HCT116 (cell line): ENCODE measurements at regions not wholly inside any gene's neighbourhood (a gene's known extent, or its start where the extent isn't known, plus 50 kb on each side); places are given as distances from the start of the nearest gene placed in this dataset.

Source experiments
- CBX3 ChIP-seq: IDR thresholded peaks from 2 replicates; pipeline ENCODE4 v1.6.1; 2012; ENCODE audit warnings: low read depth
- CEBPB ChIP-seq: IDR thresholded peaks from 2 replicates; pipeline ENCODE4 v1.6.1; 2012; ENCODE audit warnings: low read depth
- EGR1 ChIP-seq: IDR thresholded peaks from 2 replicates; pipeline ENCODE4 v1.6.1; 2012; ENCODE audit warnings: low read depth
- ELF1 ChIP-seq: IDR thresholded peaks from 2 replicates; pipeline ENCODE4 v1.6.1; 2012; ENCODE audit warnings: low read depth, borderline replicate concordance
- POLR2A ChIP-seq: IDR thresholded peaks from 2 replicates; pipeline ENCODE4 v1.7.0; 2011; ENCODE audit warnings: borderline replicate concordance; ENCODE audit not compliant: insufficient read depth, insufficient read length; ENCODE audit errors: extremely low read depth
- POLR2AphosphoS5 ChIP-seq: IDR thresholded peaks from 2 replicates; pipeline ENCODE4 v1.6.1; 2011; ENCODE audit warnings: mild to moderate bottlenecking, low read depth, low read length, moderate library complexity
- RAD21 ChIP-seq: IDR thresholded peaks from 2 replicates; pipeline ENCODE4 v1.6.1; 2012; ENCODE audit warnings: low read depth, mild to moderate bottlenecking
- SP1 ChIP-seq: IDR thresholded peaks from 2 replicates; pipeline ENCODE4 v1.6.1; 2012; ENCODE audit warnings: low read depth
- YY1 ChIP-seq: IDR thresholded peaks from 2 replicates; pipeline ENCODE4 v1.6.1; 2011; ENCODE audit warnings: low read length, low read depth, moderate library complexity, mild to moderate bottlenecking; ENCODE audit not compliant: insufficient replicate concordance; ENCODE audit errors: extremely low read depth
- ZNF274 ChIP-seq: fragments of 200-500 bp; sonication (Bioruptor generic); IDR thresholded peaks from 2 replicates; pipeline ENCODE4 v1.6.1; 2014; ENCODE audit warnings: mild to moderate bottlenecking, low read depth, low read length, inconsistent platforms
- TF ChIP-seq, protein P1 (sequence below), 3 experiments: fragments of 200-600 bp in 1 of 3; sonication (generic) in 1 of 3; IDR thresholded peaks in 2 of 3; conservative IDR thresholded peaks in 1 of 3; 2 replicates each; pipeline ENCODE4 v1.5.1; 2012 to 2017; ENCODE audit warnings: low read depth in 2 of 3, low read length in 2 of 3, antibody characterized with exemption in 1 of 3, borderline replicate concordance in 1 of 3, control low read depth in 1 of 3, mild to moderate bottlenecking in 1 of 3, mixed read lengths in 1 of 3, mixed run types in 1 of 3, moderate library complexity in 1 of 3; ENCODE audit not compliant: insufficient read depth in 1 of 3
- TF ChIP-seq, protein P2 (sequence below): IDR thresholded peaks from 2 replicates; pipeline ENCODE4 v1.6.1; 2012

DNA sequence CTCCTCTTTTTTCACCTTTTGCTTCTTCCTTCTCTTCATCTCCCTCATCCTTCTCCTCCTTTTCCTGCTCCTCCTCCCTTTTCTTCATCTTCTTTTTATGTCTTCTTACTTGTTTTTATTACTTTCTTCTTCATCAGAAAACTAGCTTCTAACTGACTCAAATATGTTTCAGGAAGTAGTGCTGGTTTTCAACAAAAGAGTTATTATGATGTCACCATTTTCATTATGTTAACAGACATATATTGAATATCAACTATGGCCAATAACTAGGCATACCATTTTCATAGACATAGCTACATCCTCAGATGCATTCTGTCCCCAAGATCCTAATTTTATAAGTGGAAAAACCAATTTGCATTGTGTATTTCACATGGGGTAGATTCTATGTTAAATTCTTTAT, 252.9 kb upstream of the PAPPA start:
- TF ChIP-seq, protein P1, sequence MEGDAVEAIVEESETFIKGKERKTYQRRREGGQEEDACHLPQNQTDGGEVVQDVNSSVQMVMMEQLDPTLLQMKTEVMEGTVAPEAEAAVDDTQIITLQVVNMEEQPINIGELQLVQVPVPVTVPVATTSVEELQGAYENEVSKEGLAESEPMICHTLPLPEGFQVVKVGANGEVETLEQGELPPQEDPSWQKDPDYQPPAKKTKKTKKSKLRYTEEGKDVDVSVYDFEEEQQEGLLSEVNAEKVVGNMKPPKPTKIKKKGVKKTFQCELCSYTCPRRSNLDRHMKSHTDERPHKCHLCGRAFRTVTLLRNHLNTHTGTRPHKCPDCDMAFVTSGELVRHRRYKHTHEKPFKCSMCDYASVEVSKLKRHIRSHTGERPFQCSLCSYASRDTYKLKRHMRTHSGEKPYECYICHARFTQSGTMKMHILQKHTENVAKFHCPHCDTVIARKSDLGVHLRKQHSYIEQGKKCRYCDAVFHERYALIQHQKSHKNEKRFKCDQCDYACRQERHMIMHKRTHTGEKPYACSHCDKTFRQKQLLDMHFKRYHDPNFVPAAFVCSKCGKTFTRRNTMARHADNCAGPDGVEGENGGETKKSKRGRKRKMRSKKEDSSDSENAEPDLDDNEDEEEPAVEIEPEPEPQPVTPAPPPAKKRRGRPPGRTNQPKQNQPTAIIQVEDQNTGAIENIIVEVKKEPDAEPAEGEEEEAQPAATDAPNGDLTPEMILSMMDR (IDR thresholded peaks at IDR 0.05 in 2 of 3, conservative IDR thresholded peaks at IDR 0.05 in 1 of 3; ENCODE audit: borderline replicate concordance in 1 of 3, insufficient read depth in 1 of 3, low read depth in 2 of 3, low read length in 2 of 3) = no peak
- TF ChIP-seq EGR1 (no peak), POLR2A (no peak), YY1 (no peak), ELF1 (no peak), CBX3 (no peak), SP1 (no peak), ZNF274 (no peak), POLR2AphosphoS5 (no peak), RAD21 (no peak), CEBPB (no peak)
- TF ChIP-seq, protein P2, sequence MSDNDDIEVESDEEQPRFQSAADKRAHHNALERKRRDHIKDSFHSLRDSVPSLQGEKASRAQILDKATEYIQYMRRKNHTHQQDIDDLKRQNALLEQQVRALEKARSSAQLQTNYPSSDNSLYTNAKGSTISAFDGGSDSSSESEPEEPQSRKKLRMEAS = no peak
